HG03460 (cell line): ENCODE measurements at regions not wholly inside any gene's neighbourhood (a gene's known extent, or its start where the extent isn't known, plus 50 kb on each side); places are given as distances from the start of the nearest gene placed in this dataset.
"Not testable (repeated sequence)": the region's sequence is repeated elsewhere in the genome, so short reads cannot be mapped to it uniquely, and the experiment has no call there.

Experiments used
- ATAC-seq: cut with Tn5 transposase; IDR thresholded peaks from one replicate; pipeline ENCODE4 v1.9.1; 2021; ENCODE audit not compliant: unreplicated experiment

GRCh38 chr5:23451156-23451555 is 56.3 kb upstream of the PRDM9 start:
- ATAC-seq: no peak

DNA sequence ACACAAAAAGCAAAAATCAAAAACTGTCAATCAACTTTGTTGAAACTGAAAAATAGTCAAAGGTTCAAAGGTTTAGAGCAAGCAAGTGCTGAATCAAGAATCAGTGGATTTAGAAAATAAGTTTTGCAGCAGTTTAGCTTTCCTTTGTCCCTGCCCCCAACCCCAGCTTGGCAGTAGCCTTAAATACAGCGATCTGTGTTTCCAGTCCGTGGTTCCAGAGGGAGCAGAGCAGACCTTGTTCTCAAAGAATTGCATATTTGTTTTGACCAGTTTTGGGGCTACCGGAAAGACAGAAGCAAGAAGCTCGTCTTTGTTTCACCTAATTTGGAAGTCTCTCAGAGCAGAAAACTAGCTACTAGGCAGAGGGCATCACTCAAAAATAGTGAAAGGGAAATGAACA is 57.2 kb upstream of the PRDM9 start:
- no peak for ATAC-seq

GRCh38 chr5:23448627-23449026 is 58.8 kb upstream of the PRDM9 start:
- no peak for ATAC-seq

GRCh38 chr5:23446424-23446823 is 61.0 kb upstream of the PRDM9 start:
- ATAC-seq: no peak

DNA sequence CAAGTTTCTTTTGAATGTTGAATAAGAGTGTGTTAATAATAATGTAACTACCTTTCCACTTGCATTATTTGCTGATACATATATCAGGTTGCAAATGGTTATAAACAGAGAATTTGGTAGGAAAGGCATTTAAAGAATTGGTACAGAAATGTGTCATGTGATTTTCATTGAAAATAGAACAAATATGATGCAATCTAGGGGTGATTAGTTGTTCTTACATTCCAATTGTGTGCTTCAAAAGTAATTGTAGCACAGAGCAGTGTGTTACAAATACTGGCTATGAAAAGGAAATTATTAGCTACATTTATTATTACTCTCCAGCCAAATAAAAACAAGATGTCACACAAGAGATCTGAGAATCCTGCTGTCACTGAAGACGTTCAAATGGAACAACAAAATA is 61.8 kb upstream of the PRDM9 start:
- ATAC-seq: no peak

DNA sequence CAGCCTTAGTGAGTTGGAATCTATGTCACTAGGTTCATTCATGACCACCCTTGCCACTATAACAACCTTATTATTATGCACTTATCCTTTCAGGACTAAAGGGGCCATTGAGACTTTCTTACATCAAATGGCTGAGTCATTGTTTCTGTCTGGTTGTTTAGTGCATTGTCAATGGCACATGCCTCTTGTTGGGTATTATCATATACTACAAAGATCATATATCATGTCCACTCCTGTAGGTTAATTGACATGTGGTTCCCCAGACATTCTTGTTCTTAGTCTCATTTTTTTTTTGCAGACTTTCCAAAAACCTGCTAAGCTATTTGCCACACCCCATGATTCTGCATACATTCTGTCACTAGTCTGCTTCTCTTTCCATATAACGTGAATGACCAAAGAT is 66.7 kb upstream of the PRDM9 start:
- no peak for ATAC-seq

- ATAC-seq: no peak
Measured at GRCh38 chr5:23437011-23437410, 70.4 kb upstream of the PRDM9 start.

GRCh38 chr5:23433534-23434315 is 73.7 kb upstream of the PRDM9 start:
- ATAC-seq: no peak

DNA sequence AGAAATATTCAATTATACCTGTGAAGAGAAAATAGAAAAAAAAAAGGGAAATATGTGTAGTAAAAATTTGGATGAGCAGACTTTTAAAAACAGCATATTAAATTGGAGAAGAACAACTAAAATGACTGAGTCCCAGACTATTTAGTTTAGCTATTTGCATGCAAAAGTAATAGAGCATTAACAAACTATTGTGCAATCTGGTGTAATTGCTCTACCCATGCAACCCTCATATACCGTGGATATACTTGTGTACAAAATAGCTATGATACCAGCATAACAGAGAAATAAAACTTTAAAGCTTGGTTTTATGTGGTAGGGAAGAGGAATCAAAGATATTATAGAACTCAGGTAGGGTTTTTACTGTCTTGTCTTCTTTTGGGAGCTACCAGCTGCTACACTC is 78.7 kb upstream of the PRDM9 start:
- ATAC-seq: no peak

- ATAC-seq: not testable (repeated sequence)
Measured at GRCh38 chr5:23420214-23420613, 87.2 kb upstream of the PRDM9 start.

- no peak for ATAC-seq
Measured at GRCh38 chr5:23419115-23419514, 88.3 kb upstream of the PRDM9 start.

DNA sequence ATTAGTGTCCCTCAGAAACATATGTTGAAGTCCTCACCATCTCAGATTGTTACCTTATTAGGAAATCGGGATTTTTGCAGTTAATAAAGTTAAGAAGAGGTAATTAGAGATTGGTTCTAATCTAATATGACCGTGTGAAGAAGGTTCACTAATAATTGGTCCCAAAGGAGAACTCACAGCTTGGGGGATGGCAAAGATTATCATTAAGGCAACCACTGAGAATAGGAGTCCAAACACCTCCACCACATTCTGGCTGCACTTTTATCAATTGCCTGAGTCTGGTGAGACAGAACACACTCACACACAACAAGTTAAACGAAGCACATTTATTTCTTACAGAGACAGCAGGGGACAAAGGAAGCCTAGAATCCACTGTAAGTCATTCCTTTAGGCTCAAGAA is 94.9 kb upstream of the PRDM9 start:
- ATAC-seq: no peak

GRCh38 chr5:23411994-23412393 is 95.4 kb upstream of the PRDM9 start:
- ATAC-seq: no peak

GRCh38 chr5:23411200-23411599 is 96.2 kb upstream of the PRDM9 start:
- ATAC-seq: no peak

- ATAC-seq: not testable (repeated sequence)
Measured at GRCh38 chr5:23410775-23411174, 96.6 kb upstream of the PRDM9 start.

DNA sequence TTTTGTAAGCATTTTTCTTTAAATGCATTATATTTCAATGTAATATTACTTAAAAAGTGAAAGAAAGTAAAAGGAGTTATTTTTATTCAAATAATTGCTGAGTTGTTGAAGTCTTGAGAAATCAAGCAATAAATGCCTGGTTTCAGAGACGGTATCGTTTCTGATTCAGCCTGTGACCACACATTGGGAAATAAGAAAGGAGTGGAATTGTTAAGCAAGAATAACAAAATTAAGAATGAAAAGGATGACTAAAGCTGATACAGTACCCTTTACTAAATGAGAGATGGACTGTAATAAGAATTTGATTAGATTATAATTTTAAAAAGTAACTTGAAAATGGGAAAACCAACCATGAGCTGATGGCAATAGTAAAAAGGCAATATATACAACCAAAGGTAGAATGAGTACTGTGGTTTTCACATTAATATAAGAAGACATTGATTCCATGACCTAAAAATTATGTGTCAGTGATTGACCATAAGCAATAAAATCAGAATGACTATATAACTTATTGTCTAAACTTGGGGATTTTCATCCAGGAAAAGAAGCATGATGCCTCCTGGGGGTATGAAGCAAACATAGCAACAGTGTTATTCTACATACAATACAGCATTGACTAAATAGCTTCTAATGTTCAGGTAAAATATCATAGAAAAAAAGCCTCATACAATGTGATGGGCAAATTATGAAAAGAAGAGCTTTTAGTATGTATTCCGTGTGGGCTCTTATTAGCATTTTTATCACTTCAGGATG is 101.9 kb upstream of the PRDM9 start:
- ATAC-seq: no peak

- no peak for ATAC-seq
Measured at GRCh38 chr5:23402585-23402984, 104.8 kb upstream of the PRDM9 start.

GRCh38 chr5:23400951-23401350 is 106.5 kb upstream of the PRDM9 start:
- ATAC-seq: no peak

DNA sequence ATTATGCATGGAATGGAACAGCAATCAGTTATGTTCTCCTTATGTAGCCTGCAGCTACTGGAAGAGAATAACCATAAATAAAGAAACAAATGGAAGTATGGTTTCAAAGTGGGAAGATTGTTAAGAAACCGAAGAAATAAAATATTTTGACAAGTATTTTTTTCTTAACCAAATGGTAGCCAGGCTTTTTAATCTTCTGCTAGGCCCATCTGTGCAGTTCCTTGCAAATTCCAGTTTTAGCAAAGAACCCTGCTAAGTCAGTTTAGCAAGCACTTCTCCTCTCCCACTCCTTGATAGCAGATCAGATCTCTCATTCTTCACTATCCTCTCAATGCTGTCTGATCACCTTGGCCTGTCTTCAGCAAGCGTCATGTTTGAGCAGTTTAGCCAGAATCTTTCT is 111.1 kb upstream of the PRDM9 start:
- no peak for ATAC-seq

DNA sequence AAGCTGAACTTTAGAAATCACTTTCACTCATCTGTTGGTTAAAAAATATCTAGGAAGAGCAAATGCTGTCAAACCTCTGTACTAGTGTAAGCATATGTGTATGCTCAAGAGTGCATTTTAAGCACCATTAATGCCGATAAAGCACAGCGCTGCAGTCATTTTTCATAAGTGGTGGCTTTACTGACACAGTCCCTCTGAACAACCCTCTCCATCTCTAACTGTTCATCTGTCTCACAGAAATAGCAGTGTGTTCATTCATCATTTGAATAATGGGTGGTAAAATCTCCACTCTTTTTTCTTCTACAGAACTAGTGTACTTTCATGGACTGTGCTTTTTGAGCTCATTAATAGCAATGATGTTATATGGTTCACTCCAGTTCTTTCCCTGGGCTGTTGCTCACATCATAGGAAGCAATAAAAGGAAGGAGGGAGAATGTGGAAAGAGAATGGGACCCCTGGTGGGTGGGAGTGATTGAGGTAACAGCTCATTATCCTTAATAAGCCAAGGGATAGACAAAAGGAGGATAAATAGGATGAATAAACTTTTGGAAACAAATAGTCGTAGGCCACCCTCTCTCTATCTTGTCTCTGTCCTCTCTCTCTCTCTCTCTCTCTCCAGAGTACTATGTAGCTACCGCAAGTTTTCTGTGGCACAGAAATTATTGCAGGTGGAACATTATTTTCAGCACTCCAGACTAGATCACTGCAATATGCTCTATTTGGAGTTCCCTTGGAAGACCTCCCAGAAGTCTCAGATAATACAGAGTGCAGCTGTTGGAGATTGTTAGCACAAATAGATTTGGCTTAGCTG is 117.9 kb upstream of the PRDM9 start:
- no peak for ATAC-seq

- ATAC-seq: no peak
Measured at GRCh38 chr5:23385036-23385435, 122.4 kb upstream of the PRDM9 start.

DNA sequence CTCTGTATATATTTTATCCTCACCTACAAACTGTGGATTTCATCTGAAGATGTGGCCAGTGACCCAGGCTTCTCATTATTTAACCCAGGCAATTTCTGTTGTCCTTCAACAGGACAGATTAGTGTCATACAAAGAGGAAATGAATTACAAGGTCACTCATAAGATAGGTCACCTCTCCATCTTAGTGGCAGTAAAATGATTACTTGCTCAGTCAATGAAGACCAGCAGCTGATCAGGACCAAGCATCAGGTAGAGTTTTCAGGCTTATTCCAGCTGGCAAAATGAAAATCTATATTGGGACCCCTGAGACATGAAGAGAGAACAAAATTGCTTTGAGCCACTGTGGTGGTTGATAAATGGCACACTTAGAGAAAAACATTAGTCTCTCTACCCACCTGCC is 135.2 kb upstream of the PRDM9 start:
- ATAC-seq: no peak
